ENCODE measurements at regions not wholly inside any gene's neighbourhood (a gene's known extent, or its start where the extent isn't known, plus 50 kb on each side); places are given as distances from the start of the nearest gene placed in this dataset.
"Not testable (repeated sequence)": the region's sequence is repeated elsewhere in the genome, so short reads cannot be mapped to it uniquely, and the experiment has no call there.

GRCh38 chr11:101231207-101231834, 101.7 kb upstream of the PGR start:
- TF ChIP-seq CTCF, POLR2A (IDR thresholded peaks at IDR 0.05): not testable (repeated sequence)

Measured in testis (tissue), 2 donors.